Testis (tissue), 2 donors: ENCODE measurements at regions not wholly inside any gene's neighbourhood (a gene's known extent, or its start where the extent isn't known, plus 50 kb on each side); places are given as distances from the start of the nearest gene placed in this dataset.

Experiments
- CTCF ChIP-seq, 3 experiments: fragments of 450-650 bp in 2 of 3; fragments of 200-600 bp in 1 of 3; sonication (generic) in 1 of 3; IDR thresholded peaks; one replicate each; pipeline ENCODE4 v1.5.1; 2016 to 2019; ENCODE audit warnings: antibody characterized with exemption in 3 of 3, mild to moderate bottlenecking in 2 of 3, moderate library complexity in 1 of 3
- POLR2A ChIP-seq: fragments of 450-650 bp; IDR thresholded peaks from one replicate; pipeline ENCODE4 v1.6.1; 2017; ENCODE audit warnings: antibody characterized with exemption, mild to moderate bottlenecking, moderate library complexity

- TF ChIP-seq CTCF (IDR thresholded peaks at IDR 0.05), result no peak
- no peak for TF ChIP-seq POLR2A
Measured at GRCh38 chr4:96598465-96598864, 758.6 kb downstream of the PDHA2 start.
